Anterior cingulate cortex (tissue), 58 donors: ENCODE measurements at regions not wholly inside any gene's neighbourhood (a gene's known extent, or its start where the extent isn't known, plus 50 kb on each side); places are given as distances from the start of the nearest gene placed in this dataset.
"Not testable (repeated sequence)": the region's sequence is repeated elsewhere in the genome, so short reads cannot be mapped to it uniquely, and the experiment has no call there.

Source experiments
- DNase-seq, 58 donors: peaks; one replicate each; lab custom pipeline; 2025; lab: John Stamatoyannopoulos, UW

GRCh38 chr3:112738366-112738765, 97.4 kb upstream of the CCDC80 start:
- no peak for DNase-seq

GRCh38 chr3:112736805-112737566, 96.0 kb upstream of the CCDC80 start:
- DNase-seq = no peak

GRCh38 chr3:112736386-112736785, 95.4 kb upstream of the CCDC80 start:
- no peak for DNase-seq

GRCh38 chr3:112735926-112736325, 95.0 kb upstream of the CCDC80 start:
- peak in 12 of 58 donors; percentile 0 to 14 (median 4) for DNase-seq

GRCh38 chr3:112734736-112735350, 93.9 kb upstream of the CCDC80 start:
- DNase-seq = peak in 31 of 58 donors; percentile 1 to 40 (median 6)

- no peak for DNase-seq
These were observed 93.2 kb upstream of the CCDC80 start for GRCh38 chr3:112734171-112734570.

- DNase-seq = no peak
These were observed 89.3 kb upstream of the CCDC80 start for GRCh38 chr3:112730210-112730609.

- DNase-seq = no peak
These were observed 80.3 kb upstream of the CCDC80 start for GRCh38 chr3:112721231-112721630.

GRCh38 chr3:112718967-112719366, 78.0 kb upstream of the CCDC80 start:
- no peak for DNase-seq

GRCh38 chr3:112718516-112718915, 77.6 kb upstream of the CCDC80 start:
- no peak for DNase-seq

GRCh38 chr3:112709911-112710310, 69.0 kb upstream of the CCDC80 start:
- DNase-seq = no peak

GRCh38 chr3:112699436-112699978, 58.6 kb upstream of the CCDC80 start:
- no peak for DNase-seq

GRCh38 chr3:112698442-112698841, 57.5 kb upstream of the CCDC80 start:
- DNase-seq = not testable (repeated sequence)

- DNase-seq = not testable (repeated sequence)
These were observed 55.3 kb upstream of the CCDC80 start for GRCh38 chr3:112696244-112696643.

GRCh38 chr3:112695377-112696108, 54.6 kb upstream of the CCDC80 start:
- not testable (repeated sequence) for DNase-seq

GRCh38 chr3:112694906-112695305, 54.0 kb upstream of the CCDC80 start:
- not testable (repeated sequence) for DNase-seq

GRCh38 chr3:112693186-112693585, 52.2 kb upstream of the CCDC80 start:
- no peak for DNase-seq
